HG02588 (cell line): ENCODE measurements at regions not wholly inside any gene's neighbourhood (a gene's known extent, or its start where the extent isn't known, plus 50 kb on each side); places are given as distances from the start of the nearest gene placed in this dataset.

ENCODE experiments used
- ATAC-seq: cut with Tn5 transposase; IDR thresholded peaks from one replicate; pipeline ENCODE4 v1.9.1; 2021; ENCODE audit warnings: mild to moderate bottlenecking, moderate library complexity; ENCODE audit not compliant: unreplicated experiment

DNA sequence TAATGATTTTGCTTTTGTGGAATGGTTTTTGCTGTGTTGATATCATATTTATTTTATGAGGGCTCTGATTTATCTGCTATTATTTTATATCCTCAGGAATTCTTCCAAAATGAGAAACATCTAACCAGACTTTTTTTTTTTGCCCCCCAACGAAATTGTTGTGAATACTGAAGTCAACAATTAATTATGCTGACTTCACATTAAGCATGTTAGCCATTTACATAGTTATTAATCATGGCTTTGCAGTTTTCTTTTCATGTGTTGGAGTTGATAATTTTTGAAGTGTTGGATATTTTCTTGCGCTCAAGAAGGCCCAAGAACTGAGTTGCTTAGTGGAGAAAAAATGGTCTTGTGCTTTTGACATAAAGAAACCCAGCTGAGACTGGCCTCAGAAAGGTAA, 246.6 kb upstream of the CRY1 start:
- ATAC-seq: no peak

DNA sequence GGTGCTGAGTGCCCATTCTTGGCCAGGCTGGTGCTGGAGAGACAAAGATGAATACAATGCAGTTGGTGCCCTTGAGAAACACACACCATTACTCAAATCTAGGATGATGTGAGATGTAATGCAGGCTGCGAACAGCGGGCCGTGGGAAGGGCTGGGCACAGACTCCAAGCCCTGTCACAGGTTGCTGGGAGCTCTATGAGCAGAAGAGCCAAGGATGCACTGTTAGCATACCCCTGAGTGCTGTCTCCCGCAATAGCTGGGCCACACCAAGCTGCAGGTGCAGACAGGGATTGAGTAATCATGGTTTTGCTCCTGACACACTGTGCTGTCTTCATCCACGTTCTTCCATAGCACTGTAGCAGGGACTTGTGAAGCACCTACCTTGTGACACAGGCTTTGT, 247.5 kb upstream of the CRY1 start:
- no peak for ATAC-seq

DNA sequence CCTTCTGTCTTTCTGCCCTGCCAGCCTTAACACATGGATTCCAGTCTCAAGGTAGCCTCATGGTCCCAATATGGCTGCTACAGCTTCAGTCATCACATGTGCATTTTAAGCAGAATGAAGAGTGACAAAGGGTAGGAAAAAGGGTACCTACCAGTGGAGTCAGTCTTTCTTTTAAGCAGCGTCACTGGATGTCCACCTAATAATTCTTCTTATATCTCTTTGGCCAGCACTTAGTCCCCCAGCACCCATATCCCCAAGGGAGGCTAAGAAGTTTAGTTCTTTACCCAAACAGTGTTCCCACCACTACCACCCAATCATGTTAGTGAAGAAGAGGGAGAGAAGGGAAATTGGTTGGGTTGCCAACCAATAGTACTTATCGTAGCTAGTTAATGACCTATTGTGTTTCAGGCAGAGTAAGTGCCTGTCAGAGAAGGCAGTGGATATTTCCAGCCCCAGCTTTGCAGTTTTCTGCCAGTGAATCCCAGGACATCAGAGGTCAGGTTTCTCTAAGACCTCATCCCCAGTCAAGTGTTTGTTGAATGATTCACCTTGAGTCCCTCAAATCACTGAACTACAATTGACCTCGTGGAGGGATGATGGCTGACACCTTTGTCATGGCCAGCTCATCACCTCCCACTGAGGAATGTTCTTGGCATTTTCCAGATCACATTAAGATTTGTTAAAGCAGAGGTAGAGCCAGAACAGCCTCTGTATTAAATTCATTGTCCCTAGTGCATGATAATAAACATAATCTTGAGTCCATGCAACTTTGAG, 250.9 kb upstream of the CRY1 start:
- ATAC-seq: no peak

DNA sequence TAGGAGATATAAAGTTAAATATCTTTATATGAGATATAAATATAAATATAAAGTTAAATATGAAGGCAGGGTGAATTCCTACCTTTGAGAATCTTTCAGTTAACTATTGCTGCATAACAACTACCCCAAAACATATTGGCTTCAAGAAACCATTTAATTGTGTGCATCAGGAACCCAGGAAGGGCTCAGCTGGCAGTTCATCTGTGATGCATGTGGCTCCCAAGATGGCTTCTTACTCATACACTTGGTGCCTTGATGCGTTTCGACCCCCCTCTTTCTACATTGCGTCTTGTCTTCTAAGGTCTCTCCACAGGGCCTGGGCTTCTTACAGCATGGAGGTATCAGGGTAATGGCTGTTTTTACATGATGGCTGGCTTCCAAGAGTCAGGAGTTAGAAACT, 253.9 kb upstream of the CRY1 start:
- ATAC-seq: no peak

DNA sequence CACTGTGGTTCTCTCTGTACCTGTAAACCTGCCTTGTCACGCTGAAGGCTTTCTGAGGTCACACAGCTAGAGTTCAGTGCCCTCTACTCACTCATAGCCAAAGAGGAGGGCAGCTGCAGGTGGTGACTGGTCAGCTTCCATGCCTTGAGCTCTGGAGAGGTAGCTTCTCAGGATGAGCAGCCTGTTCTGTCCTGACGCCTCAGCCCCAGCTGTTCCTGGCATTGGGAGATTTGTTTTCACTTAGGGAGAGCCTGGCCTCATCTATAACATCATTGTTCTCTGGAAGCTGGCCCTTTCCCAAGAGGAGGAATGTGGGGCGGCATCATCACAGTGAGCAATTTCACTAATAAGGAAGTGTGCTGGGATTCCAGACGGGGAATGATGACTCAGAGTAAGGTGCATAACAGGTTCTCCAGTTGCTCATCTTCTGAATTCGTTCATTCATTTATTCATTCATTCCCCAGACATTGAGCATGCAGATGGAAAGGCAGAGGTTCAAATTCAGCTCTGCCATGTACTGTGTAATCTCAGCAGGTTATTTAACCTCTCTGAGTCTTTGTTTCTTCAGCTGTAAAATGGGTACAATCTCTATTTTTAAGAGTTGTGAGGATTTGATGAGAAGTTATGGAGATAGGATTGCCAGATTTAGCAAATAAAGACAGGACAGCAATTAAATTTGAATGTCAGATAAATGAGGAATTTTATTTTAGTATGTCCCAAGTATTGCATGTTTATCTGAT, 255.8 kb upstream of the CRY1 start:
- ATAC-seq: no peak

DNA sequence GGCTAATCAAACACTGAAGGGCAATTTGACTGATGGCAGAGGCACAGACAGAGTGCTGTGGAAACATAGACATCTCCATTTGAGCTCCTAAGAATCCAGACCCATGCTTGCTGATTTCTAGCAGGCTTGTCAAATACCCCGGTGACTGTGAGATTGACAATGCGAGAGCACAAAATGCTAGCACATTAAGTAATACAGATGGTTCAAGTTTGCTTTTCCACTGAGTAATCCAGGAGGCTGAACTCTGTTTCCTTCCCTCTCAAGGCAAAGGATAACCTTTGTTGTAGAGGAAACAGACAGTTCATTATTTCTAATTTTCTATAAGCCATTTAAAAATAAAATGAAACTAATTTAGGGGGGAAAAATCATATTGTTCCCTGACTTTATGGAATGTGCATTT, 256.5 kb upstream of the CRY1 start:
- ATAC-seq: no peak

DNA sequence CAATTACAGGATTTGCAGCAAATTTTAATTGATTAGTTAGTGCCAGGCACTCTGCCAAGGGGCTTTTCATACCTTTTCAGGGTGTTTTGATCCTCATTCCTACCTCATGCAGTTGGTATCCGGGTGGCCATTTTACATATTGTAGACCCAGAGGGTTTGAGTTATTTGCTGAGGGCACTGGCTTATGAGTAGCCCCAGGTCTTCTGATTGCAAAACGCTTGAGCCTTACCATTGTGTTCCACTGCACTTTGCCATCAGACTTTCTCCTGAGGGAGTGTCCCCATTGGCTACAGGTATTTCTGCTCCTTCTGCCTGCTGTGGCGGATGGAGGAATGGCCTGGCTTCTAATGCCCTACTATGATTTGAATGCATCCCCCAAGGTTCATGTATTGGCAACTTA, 257.8 kb upstream of the CRY1 start:
- ATAC-seq: no peak

DNA sequence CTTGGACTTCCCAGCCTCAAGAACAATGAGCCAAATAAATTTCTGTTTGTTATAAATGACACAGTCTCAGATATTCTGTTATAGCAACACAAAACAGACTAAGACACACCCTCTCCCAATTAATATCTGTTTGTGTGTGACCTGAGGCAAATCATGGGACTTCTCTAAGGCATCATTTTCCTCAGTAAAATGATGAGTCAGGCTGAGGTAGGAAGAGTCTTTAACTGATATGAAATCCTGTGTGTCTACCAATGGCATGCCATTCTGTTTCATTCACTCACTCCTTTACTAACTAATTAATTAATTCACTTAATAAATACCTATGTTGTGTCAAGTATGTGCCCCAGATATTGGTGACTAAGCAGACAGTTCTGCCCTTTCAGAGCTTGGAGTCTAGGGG, 258.4 kb upstream of the CRY1 start:
- no peak for ATAC-seq

DNA sequence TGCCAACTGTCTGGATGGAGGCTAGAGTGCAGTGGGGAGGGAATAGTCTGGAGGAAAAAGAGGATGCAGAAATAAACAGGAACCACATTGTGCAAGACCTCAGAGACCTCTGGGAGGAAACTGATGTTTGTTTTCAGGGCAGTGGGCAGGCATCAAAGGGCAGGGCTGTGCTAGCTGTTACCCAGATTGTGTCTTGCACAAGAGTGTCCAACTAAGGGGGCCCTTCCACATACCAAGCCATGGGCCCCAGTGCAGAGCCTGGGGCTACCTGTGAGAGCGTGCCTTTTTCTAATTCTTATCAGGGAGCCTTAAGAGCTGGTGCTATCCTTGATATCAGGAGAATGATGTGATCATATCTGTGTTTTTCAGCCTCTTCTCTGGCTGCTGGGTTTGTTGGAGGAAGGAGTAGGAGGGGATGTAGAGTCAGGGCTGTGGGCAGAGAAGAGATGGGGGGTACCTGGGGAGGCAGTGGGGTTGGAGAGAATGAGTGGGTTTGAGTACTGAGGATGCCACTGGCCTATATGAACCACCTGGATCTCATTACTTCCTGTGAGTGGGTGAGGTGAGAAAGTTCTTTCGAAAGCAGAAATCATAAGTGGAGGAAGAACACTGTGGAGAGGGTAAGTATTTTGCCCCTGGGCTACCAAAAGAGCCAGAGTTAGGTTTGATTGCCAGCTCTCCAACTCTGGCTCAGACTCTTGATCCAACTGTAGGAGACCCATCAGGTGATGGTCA, 259.2 kb upstream of the CRY1 start:
- no peak for ATAC-seq

DNA sequence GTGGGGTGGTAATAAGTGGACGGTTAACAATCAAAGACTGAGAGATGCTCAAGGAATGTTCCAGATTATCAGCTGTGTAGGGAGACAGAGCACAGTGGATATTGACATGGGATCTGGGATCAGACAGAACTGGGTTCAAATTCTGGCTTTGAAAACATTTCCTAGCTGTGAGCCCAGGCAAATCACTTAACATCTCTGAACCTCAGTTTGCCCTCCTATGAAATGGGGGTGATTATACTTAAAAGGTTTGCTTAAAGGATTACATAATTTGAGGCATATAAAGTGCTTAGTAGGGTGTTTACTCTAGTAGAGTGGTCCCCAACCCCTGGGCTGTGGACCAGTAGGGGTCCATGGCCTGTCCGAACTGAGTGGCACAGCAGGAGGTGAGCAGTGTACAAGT, 260.0 kb upstream of the CRY1 start:
- no peak for ATAC-seq

DNA sequence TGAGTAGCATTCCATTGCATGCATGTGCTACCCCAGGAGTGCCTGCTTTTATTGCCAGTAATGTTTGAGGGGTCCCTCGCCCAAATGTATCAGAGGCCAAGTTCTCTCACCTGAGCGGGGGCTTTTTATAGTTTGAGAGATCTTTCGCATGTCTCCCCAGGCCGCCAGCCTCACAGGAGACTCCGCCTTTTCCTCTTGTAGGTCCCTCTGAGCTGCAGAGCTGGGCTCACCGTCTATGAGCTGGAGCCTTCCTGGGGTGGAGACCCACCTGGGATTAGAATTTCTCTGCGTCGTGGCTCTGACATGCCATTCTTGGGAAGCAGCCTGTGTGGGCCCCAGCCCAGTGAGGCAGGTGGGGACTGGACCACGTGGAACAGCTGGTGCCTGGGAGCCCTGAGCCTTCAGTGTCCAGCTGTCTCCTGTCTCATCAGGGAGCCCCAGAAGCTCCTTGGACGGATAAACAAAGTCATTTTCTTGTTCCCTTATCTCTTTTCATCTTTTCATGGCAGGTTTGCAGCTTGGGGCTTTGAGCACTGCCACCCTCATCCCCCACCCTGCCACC, 261.7 kb upstream of the CRY1 start:
- ATAC-seq: no peak

DNA sequence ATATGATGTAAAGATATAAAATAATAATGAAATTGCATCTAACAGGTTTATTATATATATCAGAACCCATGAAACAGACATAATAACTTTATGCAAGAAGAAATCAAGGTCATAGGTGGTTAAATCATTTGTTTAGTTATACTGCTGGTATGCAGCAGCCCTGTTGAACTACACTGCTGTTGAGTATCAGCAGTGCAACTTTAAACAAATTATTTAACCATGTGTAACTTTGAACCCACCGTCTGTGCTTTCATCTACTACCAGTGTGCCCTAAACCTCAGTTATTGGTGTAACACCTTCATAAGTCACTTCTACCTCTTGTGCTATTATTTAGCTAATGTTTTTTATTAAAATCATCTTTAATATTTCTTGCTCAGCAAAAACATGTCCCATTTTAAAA, 262.3 kb upstream of the CRY1 start:
- ATAC-seq: no peak

DNA sequence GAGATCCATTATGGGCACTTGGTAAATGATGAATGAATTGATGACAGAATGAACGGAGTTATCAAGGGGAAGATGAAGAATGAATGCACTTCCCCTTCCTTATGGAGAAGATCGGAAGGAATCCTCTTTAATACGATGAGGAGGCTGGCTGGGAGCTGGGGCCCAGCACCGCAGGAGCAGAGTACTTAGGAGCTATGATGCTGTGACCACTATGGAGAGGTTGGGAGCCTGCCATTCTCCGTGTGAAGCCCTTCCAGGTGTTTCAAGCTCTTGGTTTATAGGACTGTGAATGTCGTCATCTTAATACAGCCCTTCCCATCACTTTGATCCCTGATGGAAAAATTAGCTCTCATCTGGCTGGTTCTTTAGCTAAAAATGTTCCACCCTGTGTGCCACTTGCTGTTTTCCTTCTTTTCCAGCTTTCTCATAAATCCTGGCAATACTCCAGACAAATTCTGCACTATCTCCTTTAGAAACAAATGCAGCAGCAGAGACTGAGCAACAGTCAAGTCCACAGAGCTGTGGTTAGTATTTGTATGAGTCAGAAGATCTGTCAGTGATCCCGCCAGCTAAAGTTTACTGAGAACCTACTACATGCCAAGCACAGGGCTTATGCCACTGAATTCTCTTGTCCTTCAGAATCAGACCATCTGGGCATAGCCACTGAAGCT, 263.1 kb upstream of the CRY1 start:
- no peak for ATAC-seq

DNA sequence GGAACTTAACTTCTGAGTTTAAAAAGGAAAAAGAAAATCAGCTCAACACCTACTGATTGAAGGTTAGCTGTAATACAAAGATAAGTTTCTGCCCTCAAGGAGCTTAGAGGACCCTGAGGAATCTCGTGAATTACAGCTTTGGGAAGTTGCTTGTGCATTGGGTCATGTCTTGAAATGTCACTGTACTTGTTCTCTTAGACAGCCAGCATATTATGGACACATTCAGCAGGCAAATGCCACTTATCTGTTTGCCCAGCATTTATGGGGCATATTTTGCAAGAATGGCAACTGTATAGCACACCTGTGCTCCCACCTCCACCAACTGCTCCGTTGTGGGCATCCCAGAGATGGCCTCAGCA, 263.6 kb upstream of the CRY1 start:
- ATAC-seq: no peak

DNA sequence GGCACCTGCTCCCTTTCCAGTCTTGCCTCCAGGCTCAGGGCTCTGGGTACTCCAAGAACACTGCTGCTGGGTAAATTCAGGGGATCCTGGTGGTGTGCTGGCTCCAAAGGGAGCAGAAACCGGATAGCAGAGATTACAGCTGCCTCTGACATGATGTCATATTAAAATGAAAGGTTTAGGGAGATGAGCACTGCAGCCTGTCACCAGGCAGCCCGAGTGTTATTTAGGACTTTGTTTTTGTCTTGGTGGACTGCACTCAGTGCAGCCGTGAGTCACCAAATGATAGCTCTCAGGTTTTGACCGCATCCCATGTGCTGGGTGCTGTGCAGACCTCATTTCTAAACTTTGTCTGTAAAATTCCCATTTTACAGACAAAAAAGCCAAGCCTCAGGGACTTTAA, 266.0 kb upstream of the CRY1 start:
- ATAC-seq: no peak

DNA sequence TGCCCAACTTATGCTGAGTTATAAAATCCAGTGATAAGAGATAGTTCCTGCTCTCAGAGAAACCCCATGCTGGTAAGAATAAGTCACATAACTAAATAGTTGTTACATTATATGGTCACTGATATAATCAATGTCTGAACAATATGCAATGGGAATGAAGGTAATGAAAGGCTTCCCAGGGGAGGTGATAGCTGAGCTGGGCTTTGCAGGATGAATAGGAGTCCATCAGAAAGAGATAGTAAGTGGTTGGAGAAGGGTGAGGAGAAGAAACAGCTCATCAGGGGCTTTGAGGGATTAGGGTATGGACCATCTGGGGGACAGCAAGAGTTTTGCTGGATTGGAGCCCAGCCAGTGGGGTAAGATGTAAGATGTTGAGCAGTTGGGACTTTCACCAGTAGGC, 266.7 kb upstream of the CRY1 start:
- no peak for ATAC-seq

DNA sequence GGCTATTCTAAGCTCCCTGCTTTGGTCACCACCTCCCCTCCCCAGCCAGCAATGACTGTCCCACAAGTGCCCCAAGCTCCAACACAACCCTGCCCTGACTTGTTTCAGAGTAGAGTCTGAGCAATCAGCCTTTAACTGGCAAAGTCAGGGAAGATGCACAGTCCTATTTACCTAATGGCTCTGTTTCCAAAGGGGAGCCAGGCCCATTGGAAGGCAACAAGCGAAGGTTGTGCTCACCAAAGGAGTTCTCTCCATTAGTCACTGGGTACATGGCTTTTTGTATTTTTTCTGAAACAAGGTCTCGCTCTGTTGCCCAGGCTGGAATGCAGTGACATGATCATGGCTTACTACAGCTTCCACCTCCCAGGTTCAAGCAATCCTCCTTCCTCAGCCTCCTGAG, 267.1 kb upstream of the CRY1 start:
- no peak for ATAC-seq

DNA sequence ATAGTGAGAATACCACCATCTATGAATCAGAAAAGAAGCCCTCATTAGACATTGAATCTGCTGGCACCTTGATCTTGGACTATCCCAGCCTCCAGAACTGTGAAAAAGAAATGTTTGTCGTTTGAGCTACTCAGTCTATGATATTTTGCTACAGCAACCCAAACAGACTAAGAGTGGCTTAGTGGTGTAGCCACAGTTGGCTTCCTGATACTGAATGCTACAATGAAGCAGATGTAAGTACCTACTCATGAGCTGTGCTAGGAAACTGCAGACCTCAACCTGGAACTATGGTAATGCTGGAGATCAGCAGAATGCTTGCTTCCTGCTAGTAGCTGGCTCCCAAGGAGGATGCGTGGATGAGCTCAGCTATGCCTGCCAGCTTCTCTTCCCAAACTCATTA, 268.6 kb upstream of the CRY1 start:
- ATAC-seq: no peak

DNA sequence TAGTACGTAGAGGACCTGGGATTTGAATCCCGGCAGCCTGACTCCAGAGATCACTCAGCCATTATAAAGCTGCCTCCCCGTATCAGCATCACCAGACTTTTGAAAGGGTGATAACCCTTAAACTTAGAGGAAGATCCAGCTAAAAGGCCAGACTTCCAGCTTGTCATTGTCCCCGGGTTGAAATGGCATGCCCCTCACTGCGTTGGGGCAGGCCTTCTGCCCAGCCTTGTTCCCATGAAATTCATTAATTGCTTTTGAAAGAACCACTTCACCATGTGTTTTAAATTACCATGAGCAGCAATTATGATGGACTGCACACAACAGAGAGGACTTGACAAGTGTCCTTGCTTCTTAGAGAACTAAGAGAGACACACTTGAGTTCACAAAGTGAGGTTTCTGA, 269.6 kb upstream of the CRY1 start:
- no peak for ATAC-seq

DNA sequence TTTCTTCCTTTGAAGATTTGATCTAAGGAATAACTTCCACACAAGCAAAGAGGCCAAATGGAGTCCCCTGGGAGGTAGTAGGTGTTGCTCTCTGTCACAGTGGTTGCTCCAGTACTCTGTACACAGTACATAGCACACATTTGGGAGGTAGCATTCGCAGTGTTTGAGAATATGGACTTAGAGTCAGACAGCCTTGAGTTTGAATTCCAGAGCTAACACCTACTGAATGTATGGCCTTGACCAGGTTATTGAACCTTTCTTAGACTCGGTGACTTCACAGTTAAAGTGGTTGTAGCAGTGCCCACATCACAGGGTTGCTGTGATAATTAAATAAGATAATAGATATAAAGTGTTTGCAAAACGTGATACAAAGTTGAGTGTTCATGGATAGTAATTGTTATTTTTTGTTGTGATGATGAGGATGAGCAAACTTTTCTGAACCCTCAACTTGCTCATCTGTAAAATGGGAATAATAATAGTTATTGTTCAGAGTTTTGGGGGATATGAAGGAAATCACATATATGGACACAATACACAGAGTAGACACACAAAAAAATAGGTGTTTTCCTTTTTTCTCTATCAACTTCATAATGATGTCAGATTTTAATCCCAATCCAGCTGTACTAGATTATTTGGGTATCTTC, 271.6 kb upstream of the CRY1 start:
- no peak for ATAC-seq

DNA sequence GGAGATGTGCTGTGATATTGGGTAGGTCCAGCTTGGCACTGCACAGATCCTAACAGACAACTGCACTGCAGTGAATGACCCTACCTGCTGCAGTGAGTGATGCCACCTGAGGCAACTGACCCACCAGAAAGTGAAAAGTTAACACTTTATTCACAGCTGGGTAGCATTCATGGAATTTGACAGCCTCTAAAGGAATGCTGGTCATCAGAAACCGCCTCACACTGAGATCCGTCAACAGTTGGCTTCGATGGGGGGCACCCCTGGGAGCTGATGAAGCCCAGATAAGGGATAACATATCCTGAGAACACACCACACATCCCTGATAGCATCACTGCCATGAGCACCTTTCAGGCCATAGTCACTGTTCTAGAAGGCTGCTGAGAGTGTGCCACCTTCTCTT, 272.4 kb upstream of the CRY1 start:
- ATAC-seq: no peak
